RWPE2 (cell line): ENCODE measurements at regions not wholly inside any gene's neighbourhood (a gene's known extent, or its start where the extent isn't known, plus 50 kb on each side); places are given as distances from the start of the nearest gene placed in this dataset.
"Not testable (repeated sequence)": the region's sequence is repeated elsewhere in the genome, so short reads cannot be mapped to it uniquely, and the experiment has no call there.

Source experiments
- ATAC-seq: fragments of 200-7000 bp; cut with Tn5 transposase; 3 replicates; pipeline ENCODE4 v1.9.1; 2021; ENCODE audit warnings: low read depth
- DNase-seq: peaks from one replicate; pipeline ENCODE4 v3.0.0-alpha.2; 2020; ENCODE audit warnings: low spot score
- H3K27ac ChIP-seq: fragments of 450-650 bp; 2 replicates; pipeline ENCODE4 v1.5.1; 2017; ENCODE audit warnings: mild to moderate bottlenecking; ENCODE audit not compliant: poor library complexity, severe bottlenecking
- H3K27me3 ChIP-seq: fragments of 250-450 bp; sonication (Bioruptor Pico); 2 replicates; pipeline ENCODE4 v1.5.1; 2021; ENCODE audit warnings: mild to moderate bottlenecking, moderate library complexity; ENCODE audit not compliant: insufficient read depth, poor library complexity, severe bottlenecking
- H3K36me3 ChIP-seq: fragments of 250-450 bp; sonication (Bioruptor Pico); 2 replicates; pipeline ENCODE4 v1.5.1; 2020; ENCODE audit warnings: low read depth, mild to moderate bottlenecking, moderate library complexity
- H3K4me1 ChIP-seq: fragments of 250-450 bp; sonication (Bioruptor Pico); 2 replicates; pipeline ENCODE4 v1.5.1; 2021; ENCODE audit warnings: mild to moderate bottlenecking, moderate library complexity; ENCODE audit not compliant: insufficient read depth, poor library complexity, severe bottlenecking
- H3K4me3 ChIP-seq: fragments of 250-450 bp; sonication (Bioruptor Pico); 2 replicates; pipeline ENCODE4 v1.5.1; 2021; ENCODE audit warnings: mild to moderate bottlenecking, moderate library complexity; ENCODE audit not compliant: severe bottlenecking
- H3K9me3 ChIP-seq: fragments of 250-450 bp; sonication (Bioruptor Pico); 2 replicates; pipeline ENCODE4 v1.5.1; 2021; ENCODE audit warnings: mild to moderate bottlenecking, moderate library complexity; ENCODE audit not compliant: severe bottlenecking
- TF ChIP-seq, protein P1 (sequence below): fragments of 450-650 bp; IDR thresholded peaks from one replicate; pipeline ENCODE4 v1.5.1; 2017; ENCODE audit warnings: mild to moderate bottlenecking, moderate library complexity; ENCODE audit not compliant: poor library complexity, severe bottlenecking

GRCh38 chr16:63129411-63130125 lies 1093.3 kb upstream of the CDH8 start:
- DNase-seq (peak; percentile 40), ATAC-seq (no peak)
- Histone ChIP-seq H3K4me3 (no peak overlapping the region), H3K27me3 (no peaks in the 10 kb centered on the region), H3K4me1 (no peaks in the 10 kb centered on the region), H3K9me3 (no peaks in the 10 kb centered on the region), H3K27ac (no peak overlapping the region), H3K36me3 (no peaks in the 10 kb centered on the region)
- TF ChIP-seq, protein P1, sequence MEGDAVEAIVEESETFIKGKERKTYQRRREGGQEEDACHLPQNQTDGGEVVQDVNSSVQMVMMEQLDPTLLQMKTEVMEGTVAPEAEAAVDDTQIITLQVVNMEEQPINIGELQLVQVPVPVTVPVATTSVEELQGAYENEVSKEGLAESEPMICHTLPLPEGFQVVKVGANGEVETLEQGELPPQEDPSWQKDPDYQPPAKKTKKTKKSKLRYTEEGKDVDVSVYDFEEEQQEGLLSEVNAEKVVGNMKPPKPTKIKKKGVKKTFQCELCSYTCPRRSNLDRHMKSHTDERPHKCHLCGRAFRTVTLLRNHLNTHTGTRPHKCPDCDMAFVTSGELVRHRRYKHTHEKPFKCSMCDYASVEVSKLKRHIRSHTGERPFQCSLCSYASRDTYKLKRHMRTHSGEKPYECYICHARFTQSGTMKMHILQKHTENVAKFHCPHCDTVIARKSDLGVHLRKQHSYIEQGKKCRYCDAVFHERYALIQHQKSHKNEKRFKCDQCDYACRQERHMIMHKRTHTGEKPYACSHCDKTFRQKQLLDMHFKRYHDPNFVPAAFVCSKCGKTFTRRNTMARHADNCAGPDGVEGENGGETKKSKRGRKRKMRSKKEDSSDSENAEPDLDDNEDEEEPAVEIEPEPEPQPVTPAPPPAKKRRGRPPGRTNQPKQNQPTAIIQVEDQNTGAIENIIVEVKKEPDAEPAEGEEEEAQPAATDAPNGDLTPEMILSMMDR: no peak

DNA sequence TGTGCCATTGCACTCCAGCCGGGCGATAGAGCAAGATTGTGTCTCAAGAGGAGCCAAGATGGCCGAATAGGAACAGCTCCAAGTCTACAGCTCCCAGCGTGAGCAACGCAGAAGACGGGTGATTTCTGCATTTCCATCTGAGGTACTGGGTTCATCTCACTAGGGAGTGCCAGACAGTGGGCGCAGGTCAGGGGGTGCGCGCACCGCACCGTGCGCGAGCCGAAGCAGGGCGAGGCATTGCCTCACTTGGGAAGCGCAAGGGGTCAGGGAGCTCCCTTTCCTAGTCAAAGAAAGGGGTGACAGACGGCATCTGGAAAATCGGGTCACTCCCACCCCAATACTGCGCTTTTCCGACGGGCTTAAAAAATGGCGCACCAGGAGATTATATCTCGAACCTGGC lies 1083.7 kb upstream of the CDH8 start:
- not testable (repeated sequence) for H3K9me3 ChIP-seq, H3K27me3 ChIP-seq, H3K27ac ChIP-seq, ATAC-seq, H3K4me3 ChIP-seq, H3K4me1 ChIP-seq, DNase-seq, H3K36me3 ChIP-seq

GRCh38 chr16:63100082-63100481 lies 1063.8 kb upstream of the CDH8 start:
- no peak for ATAC-seq
- H3K27ac ChIP-seq: no peak overlapping the region
- H3K27me3 ChIP-seq: peaks cover 2% of the 10 kb centered on the region
- H3K4me3 ChIP-seq: no peak overlapping the region
- no peaks in the 10 kb centered on the region for H3K4me1 ChIP-seq
- H3K9me3 ChIP-seq: no peaks in the 10 kb centered on the region
- H3K36me3 ChIP-seq: no peaks in the 10 kb centered on the region
- TF ChIP-seq, protein P1: no peak
- DNase-seq: no peak

DNA sequence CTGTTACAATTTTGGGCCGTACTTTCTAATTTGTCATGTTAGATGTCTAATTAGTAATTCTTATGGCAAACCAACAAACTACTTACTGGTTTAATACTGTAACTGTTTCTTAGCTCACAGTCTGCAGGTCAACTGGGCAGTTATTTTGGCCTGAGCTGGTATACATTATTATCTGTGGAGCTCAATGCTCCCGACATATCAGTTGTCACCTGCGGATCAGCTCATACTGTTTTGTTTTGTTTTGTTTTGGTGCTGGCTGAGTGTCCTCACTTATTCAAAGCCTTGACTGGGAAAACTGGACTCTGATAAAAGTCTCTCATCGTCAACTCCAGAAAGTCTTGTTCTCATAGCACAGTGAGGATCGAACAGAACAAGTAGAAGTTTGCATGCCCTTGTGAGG lies 1060.6 kb upstream of the CDH8 start:
- Histone ChIP-seq H3K4me3 (no peak overlapping the region), H3K27me3 (peaks cover 2% of the 10 kb centered on the region), H3K9me3 (no peaks in the 10 kb centered on the region), H3K36me3 (no peaks in the 10 kb centered on the region), H3K4me1 (no peaks in the 10 kb centered on the region), H3K27ac (no peak overlapping the region)
- ATAC-seq: no peak
- no peak for DNase-seq
- TF ChIP-seq, protein P1: no peak

DNA sequence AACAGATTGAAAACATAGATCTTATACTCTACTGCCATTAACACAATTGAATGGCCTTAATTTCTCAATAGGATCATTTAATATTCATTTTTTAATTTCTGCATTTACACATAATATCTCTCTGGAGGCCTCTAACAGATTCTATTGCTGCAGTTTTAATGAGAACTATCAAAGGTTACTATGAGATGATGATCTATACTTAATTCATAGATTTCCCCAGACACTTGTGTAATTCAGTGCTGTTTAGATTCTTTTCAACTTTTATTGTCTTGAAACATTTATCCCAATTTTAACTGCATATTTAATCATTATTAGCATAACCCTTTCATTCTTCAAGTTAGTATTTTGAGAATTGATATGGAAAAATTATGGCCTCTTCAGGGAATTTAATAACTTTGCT lies 1056.5 kb upstream of the CDH8 start:
- Histone ChIP-seq H3K27ac (no peak overlapping the region), H3K27me3 (peaks cover 4% of the 10 kb centered on the region), H3K4me1 (no peaks in the 10 kb centered on the region), H3K9me3 (no peaks in the 10 kb centered on the region), H3K4me3 (no peak overlapping the region), H3K36me3 (no peaks in the 10 kb centered on the region)
- TF ChIP-seq, protein P1: no peak
- no peak for DNase-seq
- no peak for ATAC-seq
